Activated T-cell treated with anti-CD3 and anti-CD28 coated beads, Interleukin-2, amount 50 U/mL, for 72 hours (primary cell): ENCODE measurements at regions not wholly inside any gene's neighbourhood (a gene's known extent, or its start where the extent isn't known, plus 50 kb on each side); places are given as distances from the start of the nearest gene placed in this dataset.

Experiments
- ATAC-seq, 2 donors: fragments of 150-1000 bp; cut with Tn5 transposase; replicated peaks in 1 of 2; 2 replicates each; pipeline ENCODE4 v1.10.0; 2021; ENCODE audit warnings: moderate library complexity in 2 of 2, mild to moderate bottlenecking in 1 of 2
- DNase-seq, 2 donors: peaks; one replicate each; pipeline ENCODE4 v3.0.0; 2021 to 2022; ENCODE audit warnings: mixed read lengths in 1 of 2
- H3K27ac Mint-ChIP-seq: one replicate; pipeline ENCODE4 v1.8.0; 2022; ENCODE audit warnings: mild to moderate bottlenecking, moderate library complexity, mixed read lengths
- H3K27me3 Mint-ChIP-seq: one replicate; pipeline ENCODE4 v1.8.0; 2022; ENCODE audit warnings: low read depth, mixed read lengths
- H3K36me3 Mint-ChIP-seq, 2 donors: one replicate each; pipeline ENCODE4 v1.8.0; 2022; ENCODE audit warnings: mixed read lengths in 2 of 2, mild to moderate bottlenecking in 1 of 2; ENCODE audit not compliant: insufficient read depth in 2 of 2
- H3K4me1 Mint-ChIP-seq: one replicate; pipeline ENCODE4 v1.8.0; 2022; ENCODE audit warnings: low read depth, mixed read lengths
- H3K4me3 Mint-ChIP-seq, 2 donors: one replicate each; pipeline ENCODE4 v1.8.0; 2022; ENCODE audit warnings: mild to moderate bottlenecking in 2 of 2, mixed read lengths in 2 of 2, moderate library complexity in 2 of 2
- H3K9me3 Mint-ChIP-seq, 2 donors: one replicate each; pipeline ENCODE4 v1.8.0; 2022; ENCODE audit warnings: mixed read lengths in 2 of 2

DNA sequence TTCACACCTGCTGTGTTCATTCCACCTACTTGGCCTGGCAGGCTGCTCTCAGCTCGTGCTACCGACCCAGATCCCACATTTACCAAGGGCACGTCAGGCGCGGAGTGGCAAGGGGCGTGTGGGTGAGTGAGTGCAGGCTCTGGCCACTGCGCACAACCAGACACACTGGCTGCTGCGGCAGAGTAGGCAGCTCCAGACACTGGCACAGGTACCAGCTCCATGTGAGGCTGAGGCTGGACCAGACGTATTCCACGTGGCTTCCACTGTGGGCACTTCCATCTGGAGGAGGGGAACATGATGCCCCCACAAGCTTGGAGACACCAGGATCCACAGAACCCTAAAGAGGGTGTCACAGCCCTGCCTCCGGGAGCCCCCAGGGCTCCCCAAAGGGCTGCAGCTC lies 74.6 kb upstream of the ZNF804A start:
- Mint-ChIP-seq H3K36me3 (peaks cover 0 to 2% of the 10 kb centered on the region in 2 donors), H3K4me1 (no peaks in the 10 kb centered on the region), H3K27me3 (no peaks in the 10 kb centered on the region), H3K9me3 (peaks cover 2 to 6% of the 10 kb centered on the region in 2 donors), H3K27ac (no peak overlapping the region), H3K4me3 (no peak overlapping the region)
- no peak for DNase-seq
- no peak for ATAC-seq

DNA sequence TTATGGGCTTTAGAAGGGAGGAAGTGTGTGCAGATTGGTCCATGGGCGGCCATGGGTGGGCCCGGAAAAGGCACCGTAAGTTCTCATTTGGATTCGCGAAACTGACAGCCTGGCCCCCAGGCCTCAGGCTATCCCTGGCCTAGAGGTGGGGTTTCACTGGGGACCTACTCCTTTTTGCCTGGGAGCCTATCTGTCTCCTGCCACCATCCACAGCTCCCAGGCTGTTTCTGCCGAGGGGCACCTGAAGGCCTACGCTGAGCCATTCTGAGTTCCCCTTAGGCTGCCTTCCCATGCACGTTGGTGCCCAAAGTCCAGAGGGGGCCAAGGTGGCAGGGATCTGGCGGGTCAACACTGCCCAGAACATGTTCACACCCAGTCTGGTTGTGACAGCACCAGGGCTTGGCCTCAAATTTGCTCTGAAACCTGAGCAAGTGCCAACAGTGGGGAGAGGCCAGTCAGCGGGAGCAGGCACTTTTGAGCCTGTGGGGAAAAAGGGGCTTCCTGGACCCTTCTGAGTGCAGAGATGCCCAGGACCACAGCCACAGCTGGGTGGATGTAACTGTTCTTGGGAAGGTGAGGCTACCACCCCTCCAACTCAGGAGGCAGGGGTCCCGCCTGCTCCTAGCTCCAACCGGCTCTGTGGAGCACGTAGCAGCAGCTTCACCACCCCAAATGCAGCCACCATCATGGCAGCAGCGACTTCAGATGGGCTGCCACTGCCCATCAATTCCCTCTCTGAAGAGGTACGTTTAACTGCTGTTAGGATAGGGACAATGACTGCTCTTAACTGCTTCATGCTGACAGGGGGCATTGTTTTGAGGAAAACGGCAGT lies 73.6 kb upstream of the ZNF804A start:
- H3K4me3 Mint-ChIP-seq: no peak overlapping the region
- no peak overlapping the region for H3K27ac Mint-ChIP-seq
- peaks cover 2 to 6% of the 10 kb centered on the region in 2 donors for H3K9me3 Mint-ChIP-seq
- DNase-seq (no peak), ATAC-seq (no peak)
- peaks cover 0 to 2% of the 10 kb centered on the region in 2 donors for H3K36me3 Mint-ChIP-seq
- no peaks in the 10 kb centered on the region for H3K27me3 Mint-ChIP-seq
- no peaks in the 10 kb centered on the region for H3K4me1 Mint-ChIP-seq

DNA sequence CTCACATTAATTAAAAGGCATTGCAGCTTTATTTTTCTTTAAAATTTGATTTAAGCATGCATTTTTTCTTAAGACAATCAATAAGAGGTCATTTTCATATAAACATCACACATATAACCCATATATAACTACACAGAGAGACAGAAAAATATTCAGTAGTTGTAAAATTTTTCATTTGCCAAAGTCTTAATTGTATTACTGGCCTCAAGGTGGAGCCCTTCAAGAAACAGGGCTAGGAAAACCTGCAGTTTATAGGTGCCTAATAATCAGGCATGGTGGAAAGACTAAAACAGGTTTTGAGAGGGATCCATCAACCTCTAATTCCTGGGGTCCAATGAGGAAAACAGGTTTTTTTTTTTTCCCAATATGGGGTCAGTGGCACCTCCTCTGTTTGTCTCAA lies 71.3 kb upstream of the ZNF804A start:
- H3K36me3 Mint-ChIP-seq: peaks cover 0 to 2% of the 10 kb centered on the region in 2 donors
- H3K27ac Mint-ChIP-seq: no peak overlapping the region
- no peak for DNase-seq
- peaks cover 2 to 5% of the 10 kb centered on the region in 2 donors for H3K9me3 Mint-ChIP-seq
- H3K4me3 Mint-ChIP-seq: no peak overlapping the region
- ATAC-seq: no peak
- no peaks in the 10 kb centered on the region for H3K27me3 Mint-ChIP-seq
- H3K4me1 Mint-ChIP-seq: no peaks in the 10 kb centered on the region

GRCh38 chr2:184528119-184528518 lies 70.2 kb upstream of the ZNF804A start:
- H3K27ac Mint-ChIP-seq: no peak overlapping the region
- no peak for ATAC-seq
- no peak for DNase-seq
- H3K9me3 Mint-ChIP-seq: peaks cover 2 to 5% of the 10 kb centered on the region in 2 donors
- H3K4me1 Mint-ChIP-seq: no peaks in the 10 kb centered on the region
- no peak overlapping the region for H3K4me3 Mint-ChIP-seq
- no peaks in the 10 kb centered on the region for H3K27me3 Mint-ChIP-seq
- peaks cover 0 to 2% of the 10 kb centered on the region in 2 donors for H3K36me3 Mint-ChIP-seq

GRCh38 chr2:184530239-184530638 lies 68.1 kb upstream of the ZNF804A start:
- H3K36me3 Mint-ChIP-seq: peaks cover 0 to 2% of the 10 kb centered on the region in 2 donors
- no peaks in the 10 kb centered on the region for H3K4me1 Mint-ChIP-seq
- no peak overlapping the region for H3K27ac Mint-ChIP-seq
- H3K27me3 Mint-ChIP-seq: no peaks in the 10 kb centered on the region
- peaks cover 2 to 3% of the 10 kb centered on the region in 2 donors for H3K9me3 Mint-ChIP-seq
- no peak overlapping the region for H3K4me3 Mint-ChIP-seq
- DNase-seq: no peak
- ATAC-seq: no peak

DNA sequence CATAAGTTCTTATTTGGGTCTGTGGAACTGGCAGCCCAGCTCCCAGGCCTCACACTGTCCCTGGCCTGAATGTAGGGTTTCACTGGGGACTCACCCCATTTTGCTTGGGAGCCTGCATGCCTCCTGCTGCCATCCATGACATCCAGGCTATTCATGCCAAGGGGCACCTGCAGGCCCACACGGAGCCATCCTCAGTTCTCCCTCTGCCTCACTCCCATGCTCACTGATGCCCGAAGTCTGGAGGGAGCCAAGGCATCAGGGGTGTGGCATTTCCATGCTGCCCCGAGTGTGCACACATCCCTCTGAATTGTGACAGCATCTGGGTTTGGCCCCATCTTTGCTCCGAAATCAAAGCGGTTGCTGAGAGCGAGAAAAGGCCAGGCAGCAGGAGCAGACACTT lies 67.4 kb upstream of the ZNF804A start:
- H3K4me3 Mint-ChIP-seq: no peak overlapping the region
- peaks cover 0 to 2% of the 10 kb centered on the region in 2 donors for H3K36me3 Mint-ChIP-seq
- H3K27ac Mint-ChIP-seq: no peak overlapping the region
- H3K27me3 Mint-ChIP-seq: no peaks in the 10 kb centered on the region
- H3K4me1 Mint-ChIP-seq: no peaks in the 10 kb centered on the region
- DNase-seq (no peak), ATAC-seq (no peak)
- H3K9me3 Mint-ChIP-seq: peaks cover 2 to 3% of the 10 kb centered on the region in 2 donors

DNA sequence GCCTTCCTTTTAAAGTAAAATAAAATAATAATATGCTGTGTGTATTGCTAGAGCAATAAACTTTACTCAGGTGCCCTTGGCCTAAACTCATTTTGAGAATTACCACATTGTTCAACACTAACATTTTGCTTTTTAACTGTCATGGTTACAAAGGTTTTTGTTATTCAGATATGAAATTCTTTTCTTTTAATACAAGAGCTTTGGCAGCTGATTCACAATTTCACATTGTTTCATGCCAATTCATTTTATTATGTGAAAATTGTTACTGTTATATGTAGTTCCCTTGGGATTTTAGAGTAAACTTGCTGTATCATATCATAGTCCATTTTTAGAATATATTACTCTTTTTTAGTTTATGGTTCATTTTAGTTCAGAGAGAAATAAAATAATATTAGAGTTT lies 65.8 kb upstream of the ZNF804A start:
- peaks cover 0 to 2% of the 10 kb centered on the region in 2 donors for H3K36me3 Mint-ChIP-seq
- ATAC-seq (no peak), DNase-seq (no peak)
- peaks cover 2 to 3% of the 10 kb centered on the region in 2 donors for H3K9me3 Mint-ChIP-seq
- H3K27me3 Mint-ChIP-seq: no peaks in the 10 kb centered on the region
- H3K4me1 Mint-ChIP-seq: no peaks in the 10 kb centered on the region
- no peak overlapping the region for H3K27ac Mint-ChIP-seq
- H3K4me3 Mint-ChIP-seq: no peak overlapping the region

DNA sequence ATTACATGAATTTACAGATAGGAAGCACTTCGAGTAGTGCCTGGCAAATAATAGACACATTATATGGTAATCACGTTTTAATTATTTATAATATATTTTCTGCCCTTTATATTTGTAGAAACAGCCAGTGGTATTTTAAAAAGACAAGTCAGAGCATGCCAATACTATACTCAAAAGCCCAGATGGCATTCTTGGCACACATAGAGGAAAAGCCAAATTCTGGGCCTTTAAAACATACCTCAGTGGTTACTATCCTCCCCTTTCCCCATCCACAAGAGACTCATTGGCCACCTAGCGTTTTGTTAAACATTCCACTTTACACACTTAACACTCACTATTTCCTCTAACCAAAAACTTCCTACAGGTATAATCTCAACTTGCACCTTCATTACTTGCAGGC lies 63.3 kb upstream of the ZNF804A start:
- Mint-ChIP-seq H3K27me3 (no peaks in the 10 kb centered on the region), H3K9me3 (no peaks in the 10 kb centered on the region), H3K4me3 (no peak overlapping the region), H3K4me1 (no peaks in the 10 kb centered on the region), H3K36me3 (no peaks in the 10 kb centered on the region), H3K27ac (no peak overlapping the region)
- DNase-seq: no peak
- ATAC-seq: no peak

DNA sequence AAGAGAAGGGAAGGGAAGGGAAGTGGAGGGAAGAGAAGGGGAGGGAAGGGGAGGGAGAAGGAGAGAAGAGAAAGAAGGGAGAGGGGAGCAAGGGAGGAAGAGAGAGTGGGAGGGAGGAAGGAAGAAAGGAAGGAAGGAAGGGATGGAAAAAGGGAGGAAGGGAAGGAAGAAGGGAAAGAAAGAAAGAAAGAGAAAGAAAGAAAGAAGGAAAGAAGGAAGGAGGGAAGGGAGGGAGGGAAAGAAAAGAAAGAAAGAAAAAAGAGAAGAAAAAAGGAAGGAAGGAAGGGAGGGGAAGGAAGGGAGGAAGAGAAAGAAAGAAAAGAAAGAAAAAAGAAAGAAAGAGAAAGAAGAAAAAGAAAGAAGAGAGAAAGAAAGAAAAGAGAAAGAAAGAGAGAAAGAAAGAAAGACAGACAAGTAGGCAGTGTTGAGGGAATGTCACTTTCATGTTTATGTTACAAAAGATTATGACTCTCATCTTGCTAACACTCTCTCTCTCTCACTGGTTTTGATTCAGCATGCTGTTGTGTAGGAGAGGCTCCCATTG lies 58.0 kb upstream of the ZNF804A start:
- no peak overlapping the region for H3K27ac Mint-ChIP-seq
- no peaks in the 10 kb centered on the region for H3K36me3 Mint-ChIP-seq
- H3K9me3 Mint-ChIP-seq: no peaks in the 10 kb centered on the region
- no peaks in the 10 kb centered on the region for H3K4me1 Mint-ChIP-seq
- ATAC-seq (no peak), DNase-seq (no peak)
- H3K4me3 Mint-ChIP-seq: no peak overlapping the region
- H3K27me3 Mint-ChIP-seq: no peaks in the 10 kb centered on the region

DNA sequence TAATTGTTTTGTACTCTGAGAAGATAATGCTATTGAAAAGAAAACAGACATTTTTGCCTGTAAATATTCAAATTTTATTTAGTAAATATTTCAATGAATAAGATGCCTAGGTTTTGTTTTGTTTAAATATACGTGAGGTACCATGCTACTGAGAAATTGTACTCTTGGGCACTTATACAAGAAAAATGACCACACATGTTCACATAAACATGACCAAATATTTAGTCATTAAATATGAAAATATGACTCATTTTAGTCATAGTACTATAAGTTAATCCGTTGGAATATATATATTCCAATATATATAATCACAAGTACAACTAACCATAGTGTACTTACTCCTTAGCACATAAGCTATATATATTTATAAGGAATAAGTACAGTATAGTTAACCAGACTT lies 56.7 kb upstream of the ZNF804A start:
- ATAC-seq (no peak), DNase-seq (no peak)
- H3K27me3 Mint-ChIP-seq: no peaks in the 10 kb centered on the region
- H3K4me1 Mint-ChIP-seq: no peaks in the 10 kb centered on the region
- no peaks in the 10 kb centered on the region for H3K9me3 Mint-ChIP-seq
- H3K4me3 Mint-ChIP-seq: no peak overlapping the region
- no peaks in the 10 kb centered on the region for H3K36me3 Mint-ChIP-seq
- no peak overlapping the region for H3K27ac Mint-ChIP-seq

GRCh38 chr2:184543832-184544231 lies 54.5 kb upstream of the ZNF804A start:
- peaks cover 2 to 3% of the 10 kb centered on the region in 2 donors for H3K9me3 Mint-ChIP-seq
- DNase-seq: no peak
- H3K4me3 Mint-ChIP-seq: no peak overlapping the region

More at GRCh38 chr2:184543832-184544231, 54.5 kb upstream of the ZNF804A start:
- Mint-ChIP-seq H3K27me3 (no peaks in the 10 kb centered on the region), H3K4me1 (no peaks in the 10 kb centered on the region), H3K36me3 (no peaks in the 10 kb centered on the region), H3K27ac (no peak overlapping the region)
- no peak for ATAC-seq
